ENCODE measurements at regions not wholly inside any gene's neighbourhood (a gene's known extent, or its start where the extent isn't known, plus 50 kb on each side); places are given as distances from the start of the nearest gene placed in this dataset.

DNA sequence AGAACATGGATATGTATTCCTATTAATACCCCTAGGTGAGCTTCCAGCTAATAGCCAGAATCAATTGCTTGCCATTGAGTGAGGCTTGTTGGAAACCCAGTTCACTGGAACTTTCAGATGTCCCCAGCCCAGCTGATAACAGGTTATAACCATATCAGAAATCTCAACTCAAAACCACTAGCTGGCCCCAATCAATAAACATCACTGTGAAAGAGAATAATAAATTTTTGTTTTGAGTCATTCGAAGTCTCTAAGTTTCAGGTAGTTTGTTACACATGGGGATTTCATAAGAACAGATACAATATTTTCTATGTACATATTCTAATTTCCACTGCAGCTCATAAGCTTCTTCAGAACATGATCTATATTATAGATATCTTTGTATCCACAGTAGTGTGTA lies 162.9 kb upstream of the SNX7 start:
- no peak for TF ChIP-seq POLR2A (IDR thresholded peaks at IDR 0.05; ENCODE audit: low read depth, low read length)
- TF ChIP-seq POLR2AphosphoS5 (IDR thresholded peaks at IDR 0.05; ENCODE audit: low read depth, low read length) = no peak

All from GM12891 (cell line).